ENCODE measurements at regions not wholly inside any gene's neighbourhood (a gene's known extent, or its start where the extent isn't known, plus 50 kb on each side); places are given as distances from the start of the nearest gene placed in this dataset.
"Not testable (repeated sequence)": the region's sequence is repeated elsewhere in the genome, so short reads cannot be mapped to it uniquely, and the experiment has no call there.

DNA sequence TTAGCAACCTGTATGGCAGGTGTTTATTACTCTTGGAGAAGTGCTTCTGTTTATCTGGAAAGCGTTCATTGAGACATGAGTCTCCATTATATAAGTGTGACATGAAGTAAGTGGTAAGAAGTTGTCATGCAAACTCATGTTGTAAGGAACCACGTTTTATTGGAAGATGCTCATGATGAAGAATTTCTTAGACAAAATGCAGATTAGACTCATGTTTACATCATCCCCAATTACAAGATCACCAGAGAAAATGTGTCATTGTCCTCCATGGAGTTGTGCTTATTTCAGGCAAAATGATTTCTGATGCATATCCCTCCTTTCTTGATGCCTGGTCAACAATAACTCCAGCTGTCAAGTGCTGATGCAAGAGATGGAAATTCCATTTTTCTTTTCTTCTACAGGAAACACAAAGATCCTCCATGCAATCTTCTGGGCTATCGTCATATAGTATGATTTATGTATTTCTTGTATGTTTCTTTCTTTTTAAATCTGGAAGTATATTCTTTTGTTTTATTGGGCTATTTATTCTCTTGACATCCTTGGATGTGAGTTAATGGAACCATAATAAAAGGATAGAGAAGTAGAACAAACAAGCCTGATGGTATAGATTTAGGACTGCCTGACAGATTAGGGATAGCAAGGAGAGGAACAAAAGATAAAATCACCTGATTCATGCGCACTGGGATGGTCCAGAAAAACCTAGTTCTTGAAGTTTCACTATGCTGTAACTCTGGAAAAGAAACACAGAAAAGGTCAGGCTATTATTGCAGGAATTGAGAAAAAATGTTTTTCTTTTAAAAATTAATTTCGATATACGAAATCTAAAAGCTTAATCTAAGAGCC lies 50.7 kb upstream of the DIAPH3 start:
- Mint-ChIP-seq H3K4me3 (no peak overlapping the region), H3K27me3 (peaks cover 7% of the 10 kb centered on the region), H3K27ac (no peak overlapping the region), H3K9me3 (ENCODE audit: low read depth) (no peaks in the 10 kb centered on the region), H3K36me3 (ENCODE audit: low read depth) (no peaks in the 10 kb centered on the region), H3K4me1 (no peaks in the 10 kb centered on the region)
- CTCF ChIA-PET: no interaction called here
- intact Hi-C loops (cut with DNase I, micrococcal nuclease): no loop called here
- no peak for DNase-seq
- POLR2A ChIA-PET: no interaction called here
- no peak for ATAC-seq

GRCh38 chr13:60220072-60220471 lies 56.3 kb upstream of the DIAPH3 start:
- no peak for ATAC-seq
- Mint-ChIP-seq H3K4me1 (no peaks in the 10 kb centered on the region), H3K4me3 (no peak overlapping the region), H3K9me3 (ENCODE audit: low read depth) (no peaks in the 10 kb centered on the region), H3K27ac (no peak overlapping the region), H3K27me3 (peaks cover 9% of the 10 kb centered on the region), H3K36me3 (ENCODE audit: low read depth) (no peaks in the 10 kb centered on the region)
- ChIA-PET CTCF (interaction anchor here (0.8 kb wide), 1 partner anchor 108 kb away, joined by 3 read pairs; no protein-coding TSS in a partner anchor), POLR2A (no interaction called here)
- intact Hi-C loops (cut with DNase I, micrococcal nuclease): no loop called here
- no peak for DNase-seq

- Mint-ChIP-seq H3K27me3 (peaks cover 6% of the 10 kb centered on the region), H3K27ac (no peak overlapping the region), H3K4me1 (no peaks in the 10 kb centered on the region), H3K4me3 (no peak overlapping the region), H3K9me3 (ENCODE audit: low read depth) (no peaks in the 10 kb centered on the region), H3K36me3 (ENCODE audit: low read depth) (no peaks in the 10 kb centered on the region)
- ATAC-seq: no peak
- CTCF ChIA-PET: no interaction called here
- no peak for DNase-seq
- intact Hi-C loops (cut with DNase I, micrococcal nuclease): no loop called here
- POLR2A ChIA-PET: no interaction called here
These were observed 57.9 kb upstream of the DIAPH3 start for GRCh38 chr13:60221581-60221980.

DNA sequence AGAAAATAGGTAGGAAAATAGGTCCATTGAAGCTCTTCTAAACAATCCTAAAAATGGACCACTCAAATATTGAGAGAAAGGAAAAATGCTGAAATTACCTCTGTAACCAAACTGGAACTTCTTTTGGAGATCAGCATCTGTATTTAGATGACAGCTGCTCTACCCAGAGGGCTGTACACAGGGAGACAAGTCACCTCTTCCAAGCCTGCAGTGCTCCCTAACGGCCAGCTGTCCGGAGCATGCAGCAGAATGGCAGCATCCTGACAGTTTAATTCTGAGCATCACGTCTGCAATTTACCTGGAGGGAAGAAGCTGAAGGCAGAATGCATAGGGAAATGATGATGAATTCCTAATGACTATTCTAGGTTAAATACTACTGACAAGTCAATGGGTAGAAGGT lies 62.8 kb upstream of the DIAPH3 start:
- Mint-ChIP-seq H3K36me3 (ENCODE audit: low read depth) (no peaks in the 10 kb centered on the region), H3K27ac (no peak overlapping the region), H3K4me1 (peaks cover 2% of the 10 kb centered on the region), H3K4me3 (no peak overlapping the region), H3K27me3 (peaks cover 6% of the 10 kb centered on the region), H3K9me3 (ENCODE audit: low read depth) (no peaks in the 10 kb centered on the region)
- intact Hi-C loops (cut with DNase I, micrococcal nuclease): no loop called here
- no peak for ATAC-seq
- ChIA-PET CTCF (no interaction called here), POLR2A (no interaction called here)
- peak; percentile 22 for DNase-seq

DNA sequence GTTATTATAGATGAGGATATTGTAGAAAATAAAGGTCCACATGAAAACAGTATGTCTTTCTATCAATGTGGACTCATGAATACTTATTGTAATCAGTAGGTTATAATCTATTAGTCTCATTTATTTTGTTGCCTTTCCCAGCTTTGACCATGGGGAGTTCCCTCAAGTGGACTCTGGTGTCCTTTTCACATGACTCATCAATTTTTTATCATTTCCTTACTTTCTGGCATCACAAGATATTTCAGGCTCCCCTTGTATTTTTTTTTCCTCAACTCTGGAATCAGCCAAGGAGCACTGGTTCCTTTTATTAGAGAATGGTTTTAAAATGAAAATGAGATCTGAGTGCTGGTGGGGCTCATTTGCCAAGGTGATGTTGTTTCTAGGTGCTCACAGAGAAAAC lies 63.4 kb upstream of the DIAPH3 start:
- intact Hi-C loops (cut with DNase I, micrococcal nuclease): no loop called here
- peaks cover 2% of the 10 kb centered on the region for H3K4me1 Mint-ChIP-seq
- CTCF ChIA-PET: no interaction called here

GRCh38 chr13:60229708-60230272 lies 66.1 kb upstream of the DIAPH3 start:
- H3K9me3 Mint-ChIP-seq (ENCODE audit: low read depth): no peaks in the 10 kb centered on the region
- DNase-seq (no peak), ATAC-seq (peak; percentile 68)
- CTCF ChIA-PET: no interaction called here
- no peak overlapping the region for H3K27ac Mint-ChIP-seq
- no peak overlapping the region for H3K4me3 Mint-ChIP-seq
- intact Hi-C loops (cut with DNase I, micrococcal nuclease): no loop called here
- POLR2A ChIA-PET: interaction anchor here (0.5 kb wide), 1 partner anchor 66 kb away, joined by 3 read pairs; no protein-coding TSS in a partner anchor
- no peaks in the 10 kb centered on the region for H3K36me3 Mint-ChIP-seq (ENCODE audit: low read depth)
- peaks cover 19% of the 10 kb centered on the region for H3K27me3 Mint-ChIP-seq
- peaks cover 2% of the 10 kb centered on the region for H3K4me1 Mint-ChIP-seq

More for the DNA sequence above, 63.4 kb upstream of the DIAPH3 start:
- Mint-ChIP-seq H3K27ac (no peak overlapping the region), H3K27me3 (peaks cover 8% of the 10 kb centered on the region), H3K9me3 (ENCODE audit: low read depth) (no peaks in the 10 kb centered on the region), H3K36me3 (ENCODE audit: low read depth) (no peaks in the 10 kb centered on the region), H3K4me3 (no peak overlapping the region)
- POLR2A ChIA-PET: no interaction called here
- DNase-seq (no peak), ATAC-seq (no peak)

DNA sequence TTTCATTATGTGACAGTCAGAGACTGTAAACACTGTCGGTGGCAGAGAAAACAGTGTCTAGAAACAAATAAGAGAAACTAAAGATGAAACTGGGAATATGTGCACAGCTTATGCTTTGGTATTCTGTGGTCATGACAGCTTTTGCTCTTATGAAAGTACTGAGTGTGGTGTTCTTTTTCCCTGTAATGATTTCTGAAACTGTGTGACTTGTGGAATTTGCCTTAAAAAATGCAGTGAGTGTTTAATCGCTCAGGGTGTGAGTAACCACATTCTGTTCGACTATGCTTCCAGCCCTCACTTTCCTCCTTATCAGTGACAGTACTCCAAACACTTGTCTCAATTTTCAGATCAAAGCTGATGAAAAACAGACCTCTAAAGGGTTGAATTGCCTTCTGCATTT lies 66.9 kb upstream of the DIAPH3 start:
- Mint-ChIP-seq H3K27ac (no peak overlapping the region), H3K27me3 (peaks cover 19% of the 10 kb centered on the region), H3K4me1 (peaks cover 2% of the 10 kb centered on the region), H3K9me3 (ENCODE audit: low read depth) (no peaks in the 10 kb centered on the region), H3K4me3 (no peak overlapping the region), H3K36me3 (ENCODE audit: low read depth) (no peaks in the 10 kb centered on the region)
- ChIA-PET POLR2A (no interaction called here), CTCF (no interaction called here)
- intact Hi-C loops (cut with DNase I, micrococcal nuclease): no loop called here
- no peak for DNase-seq
- peak; percentile 74 for ATAC-seq

GRCh38 chr13:60242043-60242595 lies 78.4 kb upstream of the DIAPH3 start:
- Mint-ChIP-seq H3K4me3 (no peak overlapping the region), H3K27me3 (peaks cover 8% of the 10 kb centered on the region), H3K27ac (no peak overlapping the region), H3K4me1 (no peaks in the 10 kb centered on the region), H3K9me3 (ENCODE audit: low read depth) (no peaks in the 10 kb centered on the region), H3K36me3 (ENCODE audit: low read depth) (no peaks in the 10 kb centered on the region)
- intact Hi-C loops (cut with DNase I, micrococcal nuclease): no loop called here
- ATAC-seq: no peak
- CTCF ChIA-PET: no interaction called here
- POLR2A ChIA-PET: no interaction called here
- DNase-seq: no peak

DNA sequence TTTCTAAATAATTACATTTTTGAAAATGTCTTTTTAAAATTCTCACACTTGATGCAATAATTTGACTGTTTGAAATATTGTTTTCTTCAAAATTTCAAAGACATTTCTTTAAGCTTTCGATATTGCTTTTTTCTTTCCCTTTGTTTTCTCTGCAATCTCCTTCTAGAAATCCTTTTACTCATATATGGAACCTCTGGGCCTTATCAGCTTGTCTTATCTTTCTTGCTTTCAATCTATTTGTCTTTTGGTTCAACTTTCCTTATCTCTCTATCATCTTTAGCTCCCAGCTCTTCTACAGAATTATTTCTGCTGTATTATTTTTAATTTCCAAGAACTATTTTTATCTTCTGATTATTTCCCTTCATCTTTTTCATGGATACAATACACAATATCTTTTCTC lies 80.7 kb upstream of the DIAPH3 start:
- H3K27ac Mint-ChIP-seq: no peak overlapping the region
- intact Hi-C loops (cut with DNase I, micrococcal nuclease): no loop called here
- H3K9me3 Mint-ChIP-seq (ENCODE audit: low read depth): no peaks in the 10 kb centered on the region
- POLR2A ChIA-PET: interaction anchor here (0.7 kb wide), 1 partner anchor 111 kb away, joined by 3 read pairs; no protein-coding TSS in a partner anchor
- CTCF ChIA-PET: no interaction called here
- H3K4me3 Mint-ChIP-seq: no peak overlapping the region
- no peaks in the 10 kb centered on the region for H3K4me1 Mint-ChIP-seq
- DNase-seq (no peak), ATAC-seq (no peak)
- H3K36me3 Mint-ChIP-seq (ENCODE audit: low read depth): no peaks in the 10 kb centered on the region
- H3K27me3 Mint-ChIP-seq: peaks cover 9% of the 10 kb centered on the region

- H3K4me3 Mint-ChIP-seq; intact Hi-C loops (cut with DNase I, micrococcal nuclease); H3K27ac Mint-ChIP-seq; H3K27me3 Mint-ChIP-seq; H3K36me3 Mint-ChIP-seq (ENCODE audit: low read depth); ATAC-seq; H3K4me1 Mint-ChIP-seq; POLR2A ChIA-PET; DNase-seq; H3K9me3 Mint-ChIP-seq (ENCODE audit: low read depth); CTCF ChIA-PET: not testable (repeated sequence)
These were observed 87.7 kb upstream of the DIAPH3 start for GRCh38 chr13:60251419-60251818.

DNA sequence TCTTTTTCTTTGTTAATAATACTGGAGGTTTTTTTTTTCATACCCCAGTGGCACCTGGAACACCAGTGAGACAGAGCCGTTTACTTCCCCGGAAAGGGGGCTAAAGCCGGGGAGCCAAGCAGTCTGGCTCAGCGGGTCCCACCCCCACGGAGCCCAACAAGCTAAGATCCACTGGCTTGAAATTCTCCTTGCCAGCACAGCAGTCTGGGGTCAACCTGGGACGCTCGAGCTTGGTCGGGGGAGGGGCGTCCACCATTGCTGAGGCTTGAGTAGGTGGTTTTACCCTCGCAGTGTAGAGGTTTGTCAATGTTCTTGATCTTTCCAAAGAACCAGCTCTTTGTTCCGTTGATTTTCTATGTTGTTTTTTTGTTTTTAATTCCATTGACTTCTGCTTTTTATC lies 94.6 kb upstream of the DIAPH3 start:
- H3K36me3 Mint-ChIP-seq (ENCODE audit: low read depth): no peaks in the 10 kb centered on the region

GRCh38 chr13:60260440-60260839 lies 96.7 kb upstream of the DIAPH3 start:
- no peak for DNase-seq
- no peak overlapping the region for H3K27ac Mint-ChIP-seq
- H3K9me3 Mint-ChIP-seq (ENCODE audit: low read depth): no peaks in the 10 kb centered on the region
- no peak for ATAC-seq
- H3K36me3 Mint-ChIP-seq (ENCODE audit: low read depth): no peaks in the 10 kb centered on the region
- intact Hi-C loops (cut with DNase I, micrococcal nuclease): no loop called here
- H3K4me1 Mint-ChIP-seq: no peaks in the 10 kb centered on the region
- POLR2A ChIA-PET: no interaction called here
- peaks cover 13% of the 10 kb centered on the region for H3K27me3 Mint-ChIP-seq
- CTCF ChIA-PET: no interaction called here
- no peak overlapping the region for H3K4me3 Mint-ChIP-seq

More for the DNA sequence above, 94.6 kb upstream of the DIAPH3 start:
- Mint-ChIP-seq H3K4me1 (no peaks in the 10 kb centered on the region), H3K9me3 (ENCODE audit: low read depth) (no peaks in the 10 kb centered on the region), H3K4me3 (no peak overlapping the region), H3K27me3 (peaks cover 10% of the 10 kb centered on the region), H3K27ac (no peak overlapping the region)
- ChIA-PET POLR2A (no interaction called here), CTCF (no interaction called here)
- intact Hi-C loops (cut with DNase I, micrococcal nuclease): no loop called here
- ATAC-seq (no peak), DNase-seq (no peak)
